A673 (cell line): ENCODE measurements at regions not wholly inside any gene's neighbourhood (a gene's known extent, or its start where the extent isn't known, plus 50 kb on each side); places are given as distances from the start of the nearest gene placed in this dataset.

ENCODE experiments used
- BruUV-seq: library from RNA; stranded (reverse); fragments of 400-500 nt; replicated peaks from 2 replicates; lab custom pipeline; 2021; lab: Mats Ljungman, UMichigan
- CTCF ChIA-PET: fragments of 300-600 bp; sonication (Branson Sonifier 250); formaldehyde crosslinking; loops from one replicate; lab custom pipeline; 2022; ENCODE audit warnings: antibody characterized with exemption; lab: Charles Lee
- POLR2A ChIA-PET: fragments of 300-600 bp; sonication (Branson Sonifier 250); formaldehyde crosslinking; loops from one replicate; lab custom pipeline; 2022; ENCODE audit warnings: antibody characterized with exemption; ENCODE audit not compliant: low non-redundant PET; lab: Charles Lee
- DNase-seq: peaks from one replicate; pipeline ENCODE4 v3.0.0-alpha.2; 2015; ENCODE audit warnings: low spot score
- H3K27ac ChIP-seq: fragments of 200-600 bp; sonication (generic); 2 replicates; pipeline ENCODE4 v1.5.1; 2016; ENCODE audit warnings: mixed run types, low read depth, mild to moderate bottlenecking, mixed read lengths, antibody characterized with exemption, low read length; ENCODE audit not compliant: poor library complexity, severe bottlenecking
- H3K27me3 ChIP-seq: fragments of 200-600 bp; sonication (generic); replicated peaks from 2 replicates; pipeline ENCODE4 v1.6.1; 2017; ENCODE audit warnings: mixed run types, low read depth, mild to moderate bottlenecking, mixed read lengths, antibody characterized with exemption, low read length; ENCODE audit not compliant: insufficient read depth, poor library complexity
- H3K36me3 ChIP-seq: fragments of 200-600 bp; sonication (generic); 2 replicates; pipeline ENCODE4 v1.6.1; 2016; ENCODE audit warnings: mixed run types, mild to moderate bottlenecking, mixed read lengths, antibody characterized with exemption, low read length; ENCODE audit not compliant: insufficient read depth, poor library complexity, severe bottlenecking
- H3K4me1 ChIP-seq: fragments of 200-600 bp; sonication (generic); 2 replicates; pipeline ENCODE4 v1.6.1; 2017; ENCODE audit warnings: mixed run types, mild to moderate bottlenecking, mixed read lengths, antibody characterized with exemption, low read length; ENCODE audit not compliant: insufficient read depth, poor library complexity, severe bottlenecking
- H3K4me3 ChIP-seq: fragments of 200-600 bp; sonication (generic); 2 replicates; pipeline ENCODE4 v1.5.1; 2016; ENCODE audit warnings: low read depth, mixed run types, mild to moderate bottlenecking, mixed read lengths, low read length; ENCODE audit not compliant: poor library complexity, severe bottlenecking
- H3K9me3 ChIP-seq: fragments of 200-600 bp; sonication (generic); 2 replicates; pipeline ENCODE4 v1.6.1; 2016; ENCODE audit warnings: mixed run types, low read depth, mild to moderate bottlenecking, mixed read lengths, antibody characterized with exemption, low read length; ENCODE audit not compliant: poor library complexity, severe bottlenecking
- CTCF ChIP-seq: fragments of 300-800, 200-600 bp; sonication (generic); conservative IDR thresholded peaks from 2 replicates; pipeline ENCODE4 v1.5.1; 2017; ENCODE audit warnings: low read depth, mild to moderate bottlenecking, antibody characterized with exemption, low read length, moderate library complexity, mixed read lengths
- EZH2 ChIP-seq: fragments of 200-600 bp; sonication (generic); IDR thresholded peaks from 2 replicates; pipeline ENCODE4 v1.6.1; 2017; ENCODE audit warnings: borderline replicate concordance, low read depth, mild to moderate bottlenecking, mixed read lengths, antibody characterized with exemption, low read length; ENCODE audit not compliant: poor library complexity, severe bottlenecking
- intact Hi-C: fragments of 100-400 bp; cut with micrococcal nuclease; formaldehyde crosslinking; loops from one replicate; pipeline ENCODE4 v1.10.0; 2022; ENCODE audit not compliant: unreplicated experiment

- BruUV-seq: no TSS peak
- no peaks in the 10 kb centered on the region for H3K36me3 ChIP-seq
- H3K4me1 ChIP-seq: no peaks in the 10 kb centered on the region
- TF ChIP-seq CTCF (no peak), EZH2 (no peak)
- H3K27me3 ChIP-seq: no peaks in the 10 kb centered on the region
- DNase-seq: no peak
- ChIA-PET POLR2A (no interaction called here), CTCF (no interaction called here)
- H3K27ac ChIP-seq: no peak overlapping the region
- intact Hi-C loops: no loop called here
- peaks cover 15% of the 10 kb centered on the region for H3K9me3 ChIP-seq
- H3K4me3 ChIP-seq: no peak overlapping the region
Measured at GRCh38 chr3:5826467-5826866, 639.0 kb downstream of the EDEM1 start.

- H3K27ac ChIP-seq: no peak overlapping the region
- intact Hi-C loops: no loop called here
- no peak for DNase-seq
- H3K36me3 ChIP-seq: no peaks in the 10 kb centered on the region
- ChIA-PET POLR2A (no interaction called here), CTCF (no interaction called here)
- no peaks in the 10 kb centered on the region for H3K27me3 ChIP-seq
- H3K4me3 ChIP-seq: no peak overlapping the region
- H3K9me3 ChIP-seq: peaks cover 15% of the 10 kb centered on the region
- TF ChIP-seq EZH2 (no peak), CTCF (no peak)
- no peaks in the 10 kb centered on the region for H3K4me1 ChIP-seq
- BruUV-seq: no TSS peak
Measured at GRCh38 chr3:5828251-5828650, 640.7 kb downstream of the EDEM1 start.

GRCh38 chr3:5840056-5840455 is 652.5 kb downstream of the EDEM1 start:
- POLR2A ChIA-PET: no interaction called here
- intact Hi-C loops: no loop called here
- Histone ChIP-seq H3K27ac (no peak overlapping the region), H3K27me3 (no peaks in the 10 kb centered on the region), H3K9me3 (no peaks in the 10 kb centered on the region), H3K4me3 (no peak overlapping the region), H3K36me3 (no peaks in the 10 kb centered on the region), H3K4me1 (peaks cover 16% of the 10 kb centered on the region)
- no TSS peak for BruUV-seq
- CTCF ChIA-PET: no interaction called here
- DNase-seq: peak; percentile 31
- TF ChIP-seq EZH2: no peak
- TF ChIP-seq CTCF: no peak
